IMR-90 (cell line): ENCODE measurements at regions not wholly inside any gene's neighbourhood (a gene's known extent, or its start where the extent isn't known, plus 50 kb on each side); places are given as distances from the start of the nearest gene placed in this dataset.

Experiments used
- ATAC-seq: fragments of 200-7000 bp; cut with Tn5 transposase; 2 replicates; pipeline ENCODE4 v1.9.1; 2020; ENCODE audit warnings: low read depth, mild to moderate bottlenecking, moderate library complexity
- BruUV-seq: library from RNA; stranded (reverse); fragments of 400-500 nt; replicated peaks from 2 replicates; lab custom pipeline; 2021; lab: Mats Ljungman, UMichigan
- CTCF ChIA-PET: fragments of 300-600 bp; formaldehyde crosslinking; extraction: SDS; loops from one replicate; lab custom pipeline; 2021; ENCODE audit warnings: antibody characterized with exemption; lab: Yijun Ruan, JAX
- POLR2A ChIA-PET: fragments of 300-600 bp; sonication (Branson Sonifier 250); formaldehyde crosslinking; loops from one replicate; lab custom pipeline; 2022; ENCODE audit warnings: antibody characterized with exemption; ENCODE audit not compliant: unreplicated experiment; lab: Charles Lee
- DNase-seq: peaks from one replicate; pipeline ENCODE4 v3.0.0; 2013
- H2AFZ ChIP-seq: replicated peaks from 2 replicates; pipeline ENCODE3; 2013; ENCODE audit warnings: low read length, mild to moderate bottlenecking; ENCODE audit not compliant: poor library complexity
- H2AK5ac ChIP-seq: 2 replicates; pipeline ENCODE4 v1.6.1; 2013; ENCODE audit warnings: low read depth, low read length, inconsistent platforms
- H2AK9ac ChIP-seq: replicated peaks from 2 replicates; pipeline ENCODE3; 2013; ENCODE audit warnings: mild to moderate bottlenecking, low read depth, low read length, moderate library complexity; ENCODE audit not compliant: poor library complexity
- H2BK120ac ChIP-seq: 2 replicates; pipeline ENCODE4 v1.6.1; 2013; ENCODE audit warnings: low read depth, low read length, inconsistent platforms
- H2BK15ac ChIP-seq: 3 replicates; pipeline ENCODE4 v1.6.1; 2013; ENCODE audit warnings: low read depth, low read length, inconsistent platforms
- H2BK20ac ChIP-seq: 2 replicates; pipeline ENCODE4 v1.6.1; 2013; ENCODE audit warnings: low read depth, mild to moderate bottlenecking, inconsistent platforms, low read length, moderate library complexity
- H2BK5ac ChIP-seq: 2 replicates; pipeline ENCODE4 v1.6.1; 2013; ENCODE audit warnings: mild to moderate bottlenecking, low read depth, low read length, inconsistent platforms; ENCODE audit not compliant: poor library complexity, severe bottlenecking
- H3K14ac ChIP-seq: replicated peaks from 2 replicates; pipeline ENCODE4 v1.6.1; 2013; ENCODE audit warnings: low read depth, low read length, inconsistent platforms
- H3K18ac ChIP-seq: 2 replicates; pipeline ENCODE4 v1.6.1; 2013; ENCODE audit warnings: low read depth, low read length, control low read depth
- H3K23ac ChIP-seq: 2 replicates; pipeline ENCODE4 v1.6.1; 2013; ENCODE audit warnings: low read depth, low read length, inconsistent platforms
- H3K27ac ChIP-seq: 2 replicates; pipeline ENCODE4 v1.5.1; 2013; ENCODE audit warnings: mild to moderate bottlenecking, control low read depth, low read length; ENCODE audit not compliant: insufficient read depth
- H3K27me3 ChIP-seq: 2 replicates; pipeline ENCODE4 v1.6.1; 2013; ENCODE audit warnings: low read length; ENCODE audit not compliant: control insufficient read depth, insufficient read depth
- H3K36me3 ChIP-seq: 2 replicates; pipeline ENCODE4 v1.6.1; 2013; ENCODE audit warnings: low read length, mixed read lengths; ENCODE audit not compliant: control insufficient read depth, insufficient read depth
- H3K4ac ChIP-seq: 2 replicates; pipeline ENCODE4 v1.6.1; 2013; ENCODE audit warnings: low read depth, low read length, inconsistent platforms
- H3K4me1 ChIP-seq: 2 replicates; pipeline ENCODE4 v1.6.1; 2013; ENCODE audit warnings: low read length, mixed read lengths; ENCODE audit not compliant: control insufficient read depth, insufficient read depth
- H3K4me2 ChIP-seq: 2 replicates; pipeline ENCODE4 v1.6.1; 2013; ENCODE audit warnings: low read depth, mild to moderate bottlenecking, control low read depth, low read length, moderate library complexity
- H3K4me3 ChIP-seq: 2 replicates; pipeline ENCODE4 v1.5.1; 2013; ENCODE audit warnings: low read depth, mild to moderate bottlenecking, control low read depth, low read length, moderate library complexity; ENCODE audit not compliant: insufficient read depth
- H3K56ac ChIP-seq: 2 replicates; pipeline ENCODE4 v1.6.1; 2013; ENCODE audit warnings: low read length, inconsistent platforms; ENCODE audit not compliant: insufficient read depth; ENCODE audit errors: extremely low read depth
- H3K79me1 ChIP-seq, 2 experiments: 2 replicates each; pipeline ENCODE4 v1.6.1; 2013; ENCODE audit warnings: low read length in 2 of 2, inconsistent platforms in 1 of 2, low read depth in 1 of 2
- H3K9ac ChIP-seq: 2 replicates; pipeline ENCODE4 v1.6.1; 2013; ENCODE audit warnings: low read depth, low read length, control low read depth
- H3K9me1 ChIP-seq: 2 replicates; pipeline ENCODE4 v1.6.1; 2013; ENCODE audit warnings: low read length, inconsistent platforms; ENCODE audit not compliant: insufficient read depth
- H3K9me3 ChIP-seq: 2 replicates; pipeline ENCODE4 v1.6.1; 2013; ENCODE audit warnings: low read length; ENCODE audit not compliant: control insufficient read depth, insufficient read depth
- H4K20me1 ChIP-seq: 2 replicates; pipeline ENCODE4 v1.6.1; 2013; ENCODE audit warnings: low read length, inconsistent platforms; ENCODE audit not compliant: insufficient read depth
- H4K5ac ChIP-seq: 2 replicates; pipeline ENCODE4 v1.6.1; 2013; ENCODE audit warnings: mild to moderate bottlenecking, low read depth, low read length, control low read depth
- H4K8ac ChIP-seq, 2 experiments: 2 replicates each; pipeline ENCODE4 v1.6.1; 2013; ENCODE audit warnings: low read depth in 2 of 2, low read length in 2 of 2, control low read depth in 1 of 2, inconsistent platforms in 1 of 2
- H4K91ac ChIP-seq: 2 replicates; pipeline ENCODE4 v1.6.1; 2013; ENCODE audit warnings: low read depth, low read length, inconsistent platforms; ENCODE audit not compliant: insufficient read depth
- BHLHE40 ChIP-seq: fragments of 150-350 bp; IDR thresholded peaks from 2 replicates; pipeline ENCODE4 v1.6.1; 2016; ENCODE audit warnings: mild to moderate bottlenecking, low read depth, low read length
- CEBPB ChIP-seq: IDR thresholded peaks from 2 replicates; pipeline ENCODE4 v1.6.1; 2012; ENCODE audit warnings: low read depth, low read length, improper control_type of control experiment
- CHD1 ChIP-seq: IDR thresholded peaks from 2 replicates; pipeline ENCODE4 v1.6.1; 2012; ENCODE audit warnings: low read depth, low read length, improper control_type of control experiment
- FOS ChIP-seq: fragments of 150-350 bp; IDR thresholded peaks from 2 replicates; pipeline ENCODE4 v1.6.1; 2016; ENCODE audit warnings: low read depth, low read length
- MAFK ChIP-seq: IDR thresholded peaks from 2 replicates; pipeline ENCODE4 v1.6.1; 2012; ENCODE audit warnings: low read depth, low read length, improper control_type of control experiment
- MAZ ChIP-seq: IDR thresholded peaks from 2 replicates; pipeline ENCODE4 v1.6.1; 2012; ENCODE audit warnings: low read depth, mild to moderate bottlenecking, low read length, improper control_type of control experiment, moderate library complexity, borderline replicate concordance
- MXI1 ChIP-seq: IDR thresholded peaks from 2 replicates; pipeline ENCODE4 v1.6.1; 2012; ENCODE audit warnings: low read depth, mild to moderate bottlenecking, low read length, moderate library complexity, borderline replicate concordance
- NFE2L2 ChIP-seq: fragments of 150-350 bp; IDR thresholded peaks from 2 replicates; pipeline ENCODE4 v1.6.1; 2016; ENCODE audit warnings: low read depth, mild to moderate bottlenecking, low read length
- RAD21 ChIP-seq: IDR thresholded peaks from 2 replicates; pipeline ENCODE4 v1.6.1; 2012; ENCODE audit warnings: low read length, improper control_type of control experiment
- RCOR1 ChIP-seq: IDR thresholded peaks from 2 replicates; pipeline ENCODE4 v1.6.1; 2012; ENCODE audit warnings: mild to moderate bottlenecking, low read length, improper control_type of control experiment; ENCODE audit not compliant: insufficient replicate concordance
- RFX5 ChIP-seq: IDR thresholded peaks from 2 replicates; pipeline ENCODE4 v1.8.0; 2012; ENCODE audit warnings: low read depth, mild to moderate bottlenecking, low read length, moderate library complexity
- SMC3 ChIP-seq: fragments of 150-350 bp; IDR thresholded peaks from 2 replicates; pipeline ENCODE4 v1.6.1; 2016; ENCODE audit warnings: low read depth, mild to moderate bottlenecking, antibody characterized with exemption, low read length, moderate library complexity
- WGBS, 2 experiments: methylation state at CpG; one replicate each; pipeline versions ENCODE4 v1.1.5 to v1.1.7; 2013; ENCODE audit warnings: missing lambda C conversion rate in 2 of 2; ENCODE audit not compliant: insufficient read length in 1 of 2; ENCODE audit errors: extremely low coverage in 2 of 2; 5-methylcytosine and 5-hydroxymethylcytosine counted together
- dilution Hi-C: fragments of 300-500 bp; cut with HindIII; formaldehyde crosslinking; loops from one replicate; pipeline ENCODE4 v1.14.3; 2018; ENCODE audit warnings: low sequenced_read_pairs; ENCODE audit not compliant: unreplicated experiment
- in situ Hi-C: fragments of 300-500 bp; cut with MboI; formaldehyde crosslinking; loops from 3 replicates; pipeline ENCODE4 v1.14.3; 2019; ENCODE audit warnings: low sequenced_read_pairs, inconsistent platforms, mixed read lengths
- intact Hi-C: fragments of 100-400 bp; cut with micrococcal nuclease; formaldehyde crosslinking; loops from 2 replicates; pipeline ENCODE4 v1.10.0; 2022
- TF ChIP-seq, protein P1 (sequence below): conservative IDR thresholded peaks from 2 replicates; pipeline ENCODE4 v1.5.1; 2012; ENCODE audit warnings: mild to moderate bottlenecking, low read depth, low read length, improper control_type of control experiment
- TF ChIP-seq, protein P2 (sequence below): fragments of 150-350 bp; IDR thresholded peaks from 2 replicates; pipeline ENCODE4 v1.6.1; 2016; ENCODE audit warnings: low read depth, mild to moderate bottlenecking, low read length, moderate library complexity, borderline replicate concordance
- TF ChIP-seq, protein P3 (sequence below): fragments of 150-350 bp; IDR thresholded peaks from 2 replicates; pipeline ENCODE4 v1.6.1; 2017; ENCODE audit warnings: mild to moderate bottlenecking, antibody characterized with exemption, low read length, low read depth

DNA sequence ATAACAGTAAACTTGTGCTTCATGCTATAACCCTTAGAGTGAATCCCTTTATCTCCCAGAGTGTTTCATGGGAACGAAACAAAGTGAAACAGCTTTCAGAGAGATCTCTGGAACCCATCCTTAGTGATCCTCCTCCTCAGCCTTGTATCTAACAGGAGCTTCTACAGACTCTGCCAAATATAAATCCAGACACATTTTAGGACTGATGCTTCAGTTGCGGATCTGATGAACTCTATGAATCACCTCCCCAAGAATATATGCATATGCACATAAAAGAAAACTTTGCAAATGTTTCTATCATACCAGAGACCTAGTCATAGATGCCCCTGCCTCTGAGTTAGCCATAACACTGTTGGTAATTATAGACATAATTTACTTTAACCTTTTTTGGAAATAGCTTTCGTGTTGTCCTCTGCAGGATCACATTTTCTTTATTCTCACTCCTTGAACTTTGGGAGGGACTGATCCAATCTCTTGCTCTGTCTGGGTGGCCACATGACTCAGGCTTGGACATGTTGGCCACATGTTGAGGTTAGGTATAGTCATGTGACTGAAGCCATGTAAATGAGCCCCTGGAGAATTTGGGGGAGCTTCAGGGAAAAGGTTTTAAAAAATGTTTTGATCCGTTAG, 306.4 kb upstream of the CNTN3 start:
- Histone ChIP-seq H2BK5ac (no peak overlapping the region), H3K79me1 (no peaks in the 10 kb centered on the region), H3K4ac (no peak overlapping the region), H4K91ac (no peak overlapping the region), H4K20me1 (no peaks in the 10 kb centered on the region), H3K36me3 (no peaks in the 10 kb centered on the region), H3K9me1 (no peaks in the 10 kb centered on the region), H2BK120ac (no peak overlapping the region), H3K9ac (no peak overlapping the region), H2AK9ac (no peak overlapping the region), H3K4me3 (no peak overlapping the region), H3K27me3 (no peaks in the 10 kb centered on the region), H2BK20ac (no peak overlapping the region), H2AFZ (no peak overlapping the region), H3K4me2 (no peak overlapping the region), H4K8ac (no peak overlapping the region), H2BK15ac (no peak overlapping the region), H3K23ac (no peak overlapping the region), H3K4me1 (no peaks in the 10 kb centered on the region), H3K27ac (no peak overlapping the region), H2AK5ac (no peak overlapping the region), H3K14ac (no peak overlapping the region), H4K5ac (no peak overlapping the region), H3K18ac (no peak overlapping the region), H3K9me3 (no peaks in the 10 kb centered on the region), H3K56ac (no peak overlapping the region)
- intact Hi-C loops: no loop called here
- CTCF ChIA-PET: no interaction called here
- no peak for DNase-seq
- in situ Hi-C loops: no loop called here
- no peak for ATAC-seq
- no TSS peak for BruUV-seq
- TF ChIP-seq BHLHE40 (no peak), RCOR1 (no peak), RFX5 (no peak), FOS (no peak), SMC3 (no peak), CHD1 (no peak), CEBPB (no peak), MAZ (no peak), NFE2L2 (no peak), MXI1 (no peak), RAD21 (no peak), MAFK (no peak)
- TF ChIP-seq, protein P1, sequence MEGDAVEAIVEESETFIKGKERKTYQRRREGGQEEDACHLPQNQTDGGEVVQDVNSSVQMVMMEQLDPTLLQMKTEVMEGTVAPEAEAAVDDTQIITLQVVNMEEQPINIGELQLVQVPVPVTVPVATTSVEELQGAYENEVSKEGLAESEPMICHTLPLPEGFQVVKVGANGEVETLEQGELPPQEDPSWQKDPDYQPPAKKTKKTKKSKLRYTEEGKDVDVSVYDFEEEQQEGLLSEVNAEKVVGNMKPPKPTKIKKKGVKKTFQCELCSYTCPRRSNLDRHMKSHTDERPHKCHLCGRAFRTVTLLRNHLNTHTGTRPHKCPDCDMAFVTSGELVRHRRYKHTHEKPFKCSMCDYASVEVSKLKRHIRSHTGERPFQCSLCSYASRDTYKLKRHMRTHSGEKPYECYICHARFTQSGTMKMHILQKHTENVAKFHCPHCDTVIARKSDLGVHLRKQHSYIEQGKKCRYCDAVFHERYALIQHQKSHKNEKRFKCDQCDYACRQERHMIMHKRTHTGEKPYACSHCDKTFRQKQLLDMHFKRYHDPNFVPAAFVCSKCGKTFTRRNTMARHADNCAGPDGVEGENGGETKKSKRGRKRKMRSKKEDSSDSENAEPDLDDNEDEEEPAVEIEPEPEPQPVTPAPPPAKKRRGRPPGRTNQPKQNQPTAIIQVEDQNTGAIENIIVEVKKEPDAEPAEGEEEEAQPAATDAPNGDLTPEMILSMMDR: no peak
- TF ChIP-seq, protein P2, sequence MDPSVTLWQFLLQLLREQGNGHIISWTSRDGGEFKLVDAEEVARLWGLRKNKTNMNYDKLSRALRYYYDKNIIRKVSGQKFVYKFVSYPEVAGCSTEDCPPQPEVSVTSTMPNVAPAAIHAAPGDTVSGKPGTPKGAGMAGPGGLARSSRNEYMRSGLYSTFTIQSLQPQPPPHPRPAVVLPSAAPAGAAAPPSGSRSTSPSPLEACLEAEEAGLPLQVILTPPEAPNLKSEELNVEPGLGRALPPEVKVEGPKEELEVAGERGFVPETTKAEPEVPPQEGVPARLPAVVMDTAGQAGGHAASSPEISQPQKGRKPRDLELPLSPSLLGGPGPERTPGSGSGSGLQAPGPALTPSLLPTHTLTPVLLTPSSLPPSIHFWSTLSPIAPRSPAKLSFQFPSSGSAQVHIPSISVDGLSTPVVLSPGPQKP: no peak
- TF ChIP-seq, protein P3, sequence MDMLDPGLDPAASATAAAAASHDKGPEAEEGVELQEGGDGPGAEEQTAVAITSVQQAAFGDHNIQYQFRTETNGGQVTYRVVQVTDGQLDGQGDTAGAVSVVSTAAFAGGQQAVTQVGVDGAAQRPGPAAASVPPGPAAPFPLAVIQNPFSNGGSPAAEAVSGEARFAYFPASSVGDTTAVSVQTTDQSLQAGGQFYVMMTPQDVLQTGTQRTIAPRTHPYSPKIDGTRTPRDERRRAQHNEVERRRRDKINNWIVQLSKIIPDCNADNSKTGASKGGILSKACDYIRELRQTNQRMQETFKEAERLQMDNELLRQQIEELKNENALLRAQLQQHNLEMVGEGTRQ: no peak
- WGBS, 2 experiments: 33% methylated on average over 1 of the region's 4 CpGs; no CpG with 5 or more reads in 1 of the 2 experiments
- dilution Hi-C loops: no loop called here
- POLR2A ChIA-PET: no interaction called here
